Ascending aorta (tissue), 2 donors: ENCODE measurements at regions not wholly inside any gene's neighbourhood (a gene's known extent, or its start where the extent isn't known, plus 50 kb on each side); places are given as distances from the start of the nearest gene placed in this dataset.
A peak's percentile ranks its signal among the peaks of the same experiment; 100 is the strongest.

Experiments used
- DNase-seq, 2 donors: peaks; one replicate each; pipeline ENCODE4 v3.0.0-alpha.2; 2019; ENCODE audit warnings: low spot score in 2 of 2
- H3K27ac ChIP-seq, 2 donors: fragments of 200-600 bp; sonication (generic); one replicate each; pipeline ENCODE4 v1.5.1; 2016 to 2017; ENCODE audit warnings: mild to moderate bottlenecking in 1 of 2
- H3K27me3 ChIP-seq: fragments of 200-600 bp; sonication (generic); one replicate; pipeline ENCODE4 v1.5.1; 2017
- H3K36me3 ChIP-seq, 2 donors: fragments of 200-600 bp; sonication (generic); one replicate each; pipeline ENCODE4 v1.5.1; 2016
- H3K4me1 ChIP-seq, 2 donors: fragments of 200-600 bp; sonication (generic); one replicate each; pipeline ENCODE4 v1.5.1; 2016 to 2017; ENCODE audit warnings: mild to moderate bottlenecking in 1 of 2
- H3K4me3 ChIP-seq, 2 donors: fragments of 200-600 bp; sonication (generic); one replicate each; pipeline ENCODE4 v1.5.1; 2016 to 2017; ENCODE audit warnings: mild to moderate bottlenecking in 1 of 2
- H3K9me3 ChIP-seq, 2 donors: fragments of 200-600 bp; sonication (generic); one replicate each; pipeline ENCODE4 v1.5.1; 2016
- CTCF ChIP-seq, 3 experiments: fragments of 200-600 bp in 2 of 3; fragments of 450-650 bp in 1 of 3; sonication (generic) in 2 of 3; IDR thresholded peaks; one replicate each; pipeline ENCODE4 v1.5.1; 2016 to 2019; ENCODE audit warnings: antibody characterized with exemption in 3 of 3, mild to moderate bottlenecking in 1 of 3, moderate library complexity in 1 of 3
- intact Hi-C: fragments of 100-400 bp; cut with DNase I; formaldehyde crosslinking; loops from one replicate; pipeline ENCODE4 v1.15.1; 2023

- intact Hi-C loops, result no loop called here
- Histone ChIP-seq H3K4me1 (peaks cover 0 to 4% of the 10 kb centered on the region in 2 donors), H3K27ac (peak overlapping the region; percentile 0 to 3), H3K36me3 (no peaks in the 10 kb centered on the region), H3K27me3 (no peaks in the 10 kb centered on the region), H3K4me3 (no peak overlapping the region), H3K9me3 (no peaks in the 10 kb centered on the region)
- DNase-seq, result no peak
- TF ChIP-seq CTCF (IDR thresholded peaks at IDR 0.05), result no peak
Observed at GRCh38 chr15:35771746-35772442, 225.9 kb upstream of the DPH6 start.

- intact Hi-C loops, result no loop called here
- DNase-seq, result no peak
- Histone ChIP-seq H3K27me3 (no peaks in the 10 kb centered on the region), H3K4me3 (no peak overlapping the region), H3K36me3 (no peaks in the 10 kb centered on the region), H3K27ac (no peak overlapping the region), H3K4me1 (peaks cover 0 to 8% of the 10 kb centered on the region in 2 donors), H3K9me3 (no peaks in the 10 kb centered on the region)
- TF ChIP-seq CTCF (IDR thresholded peaks at IDR 0.05), result no peak
Observed at GRCh38 chr15:35774653-35775052, 228.7 kb upstream of the DPH6 start.

- intact Hi-C loops, result no loop called here
- no peak overlapping the region for H3K27ac ChIP-seq
- DNase-seq, result no peak
- no peaks in the 10 kb centered on the region for H3K9me3 ChIP-seq
- peaks cover 0 to 8% of the 10 kb centered on the region in 2 donors for H3K4me1 ChIP-seq
- no peak for TF ChIP-seq CTCF (IDR thresholded peaks at IDR 0.05)
- no peaks in the 10 kb centered on the region for H3K36me3 ChIP-seq
- no peak overlapping the region for H3K4me3 ChIP-seq
- H3K27me3 ChIP-seq, result no peaks in the 10 kb centered on the region
Observed at GRCh38 chr15:35775471-35775870, 229.5 kb upstream of the DPH6 start.

- Histone ChIP-seq H3K4me1 (peaks cover 0 to 8% of the 10 kb centered on the region in 2 donors), H3K9me3 (no peaks in the 10 kb centered on the region), H3K36me3 (no peaks in the 10 kb centered on the region), H3K4me3 (no peak overlapping the region), H3K27me3 (no peaks in the 10 kb centered on the region), H3K27ac (no peak overlapping the region)
- DNase-seq, result no peak
- no peak for TF ChIP-seq CTCF (IDR thresholded peaks at IDR 0.05)
- intact Hi-C loops, result no loop called here
Observed at GRCh38 chr15:35777061-35777460, 231.1 kb upstream of the DPH6 start.

- intact Hi-C loops, result no loop called here
- Histone ChIP-seq H3K27me3 (no peaks in the 10 kb centered on the region), H3K9me3 (no peaks in the 10 kb centered on the region), H3K36me3 (no peaks in the 10 kb centered on the region), H3K27ac (no peak overlapping the region), H3K4me3 (no peak overlapping the region), H3K4me1 (no peaks in the 10 kb centered on the region)
- TF ChIP-seq CTCF (IDR thresholded peaks at IDR 0.05), result no peak
- no peak for DNase-seq
Observed at GRCh38 chr15:35783203-35783602, 237.2 kb upstream of the DPH6 start.

- no peak for DNase-seq
- intact Hi-C loops, result no loop called here
- Histone ChIP-seq H3K36me3 (no peaks in the 10 kb centered on the region), H3K27ac (no peak overlapping the region), H3K4me3 (no peak overlapping the region), H3K27me3 (no peaks in the 10 kb centered on the region), H3K9me3 (no peaks in the 10 kb centered on the region), H3K4me1 (no peaks in the 10 kb centered on the region)
- no peak for TF ChIP-seq CTCF (IDR thresholded peaks at IDR 0.05)
Observed at GRCh38 chr15:35784745-35785144, 238.8 kb upstream of the DPH6 start.
